ENCODE measurements at regions not wholly inside any gene's neighbourhood (a gene's known extent, or its start where the extent isn't known, plus 50 kb on each side); places are given as distances from the start of the nearest gene placed in this dataset.

DNA sequence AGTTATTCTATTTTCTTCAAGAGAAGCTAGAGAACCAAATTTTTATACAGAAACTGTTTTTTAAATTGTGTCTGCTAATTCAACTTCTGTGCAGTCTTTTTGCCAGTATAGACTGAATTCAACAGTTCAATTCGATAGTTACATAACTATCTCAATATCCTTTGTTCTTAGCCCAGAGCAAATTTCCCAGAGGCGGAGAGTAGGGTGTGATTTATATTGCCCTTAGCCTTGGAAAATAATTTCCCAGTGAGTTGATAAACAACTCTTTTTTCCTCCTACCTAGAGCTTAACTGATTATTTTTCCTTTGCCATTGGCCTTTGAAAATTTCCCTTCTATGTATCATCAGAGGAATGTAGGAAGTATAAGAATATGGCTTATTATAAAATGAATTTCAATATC lies 420.5 kb downstream of the NSUN3 start:
- TF ChIP-seq CTCF (IDR thresholded peaks at IDR 0.05) (no peak), POLR2A (IDR thresholded peaks at IDR 0.05) (no peak)
